ENCODE measurements at regions not wholly inside any gene's neighbourhood (a gene's known extent, or its start where the extent isn't known, plus 50 kb on each side); places are given as distances from the start of the nearest gene placed in this dataset.

DNA sequence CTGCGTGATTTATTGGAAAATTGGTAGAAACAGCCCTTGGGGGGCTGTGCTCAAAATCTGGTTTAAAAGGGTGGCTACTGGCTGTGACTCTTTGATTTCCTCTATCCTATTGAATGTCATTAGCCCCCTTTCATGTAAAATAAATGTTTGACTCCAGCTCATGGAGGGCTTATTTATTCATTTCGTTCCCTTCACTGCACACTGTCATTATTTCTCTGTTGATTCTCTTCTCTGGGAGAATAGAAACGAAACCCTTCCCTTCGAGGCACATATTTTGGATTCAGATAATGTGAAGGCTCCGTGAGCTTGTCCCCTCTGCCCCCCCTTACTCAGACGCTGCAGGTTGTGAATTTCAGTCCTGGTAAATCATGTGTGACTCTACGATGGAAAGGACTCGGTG lies 203.9 kb upstream of the GPR26 start:
- DNase-seq = no peak

DNA sequence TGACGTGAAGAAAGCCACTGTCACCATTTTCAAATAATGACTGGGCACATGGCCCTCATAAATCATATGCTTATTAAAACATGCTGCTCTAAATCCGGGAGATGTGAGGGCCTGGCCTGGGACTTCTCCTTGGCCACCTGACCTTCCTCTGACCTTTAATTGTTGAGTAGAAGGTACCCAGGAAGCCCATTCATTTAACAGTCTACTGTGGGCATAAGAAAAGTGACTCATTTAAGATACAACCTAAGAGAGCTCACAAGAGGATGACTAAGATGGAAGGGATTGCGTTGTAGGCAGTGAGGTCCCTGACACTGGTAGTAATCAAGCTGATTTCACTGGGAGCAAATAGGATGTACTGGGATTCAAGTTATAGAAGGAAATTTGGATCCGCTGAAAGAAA lies 203.4 kb upstream of the GPR26 start:
- no peak for DNase-seq

GRCh38 chr10:123463181-123463580 lies 203.0 kb upstream of the GPR26 start:
- no peak for DNase-seq

DNA sequence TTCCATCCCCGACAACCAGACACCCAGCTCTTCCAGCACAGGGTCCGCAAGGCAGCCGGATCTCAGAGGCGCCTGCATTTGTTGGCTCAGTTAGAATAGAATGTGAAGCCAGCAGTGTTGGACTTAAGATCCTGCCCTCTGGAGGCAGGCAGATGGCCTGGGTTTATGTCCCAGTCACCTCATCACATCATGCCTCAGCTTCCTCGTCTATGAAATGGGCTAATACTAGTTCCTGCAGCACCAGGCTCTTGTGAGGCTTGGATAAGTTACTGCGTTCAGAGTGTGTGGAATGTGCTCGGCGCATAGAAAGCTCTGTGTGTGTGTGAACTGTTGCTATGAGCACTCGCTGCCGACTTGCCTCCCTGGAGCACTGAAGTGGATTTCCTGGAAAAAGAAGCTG lies 202.5 kb upstream of the GPR26 start:
- DNase-seq = no peak

DNA sequence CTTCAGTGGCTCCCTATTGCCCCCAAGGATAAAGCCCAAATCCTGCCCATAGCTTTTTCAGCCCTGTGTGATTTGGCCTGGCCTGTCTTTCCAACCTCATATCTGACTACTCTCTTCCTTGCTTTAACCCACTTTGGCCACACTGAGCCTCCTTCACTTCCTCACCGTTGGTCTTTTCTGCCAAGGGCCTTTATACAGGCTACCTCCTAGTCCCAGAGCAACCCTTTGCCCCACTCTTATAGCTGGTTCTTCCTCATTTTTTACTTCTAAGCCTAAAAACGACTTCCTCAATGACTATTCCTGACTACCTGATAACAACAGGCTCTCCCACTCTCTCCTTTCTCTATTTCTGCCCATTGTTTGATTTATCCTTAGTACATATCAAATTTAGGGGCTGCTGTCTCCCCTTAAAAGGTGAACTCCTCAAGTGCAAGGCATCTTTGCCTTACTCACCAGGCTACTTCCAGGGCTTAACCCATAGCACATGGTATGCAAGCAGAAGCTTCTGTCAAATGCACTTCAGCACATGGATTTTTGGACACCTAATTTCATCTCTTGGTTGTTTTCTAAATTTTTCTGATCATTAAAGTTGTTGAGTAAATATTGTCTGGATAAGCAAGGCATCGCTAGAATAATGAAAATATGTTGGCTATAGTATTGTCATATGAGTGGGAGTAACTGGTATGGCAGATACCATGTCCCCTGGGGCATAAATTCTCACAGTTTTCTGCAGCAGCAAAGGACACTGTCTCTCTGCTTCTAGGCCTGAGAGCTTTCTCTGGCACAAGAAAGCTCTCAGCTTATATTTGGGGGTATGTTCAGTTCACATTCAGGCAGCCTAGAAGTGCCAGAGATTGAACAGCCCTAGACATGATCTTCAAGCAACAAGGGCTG lies 201.5 kb upstream of the GPR26 start:
- no peak for DNase-seq

GRCh38 chr10:123470336-123470921 lies 195.7 kb upstream of the GPR26 start:
- no peak for DNase-seq

DNA sequence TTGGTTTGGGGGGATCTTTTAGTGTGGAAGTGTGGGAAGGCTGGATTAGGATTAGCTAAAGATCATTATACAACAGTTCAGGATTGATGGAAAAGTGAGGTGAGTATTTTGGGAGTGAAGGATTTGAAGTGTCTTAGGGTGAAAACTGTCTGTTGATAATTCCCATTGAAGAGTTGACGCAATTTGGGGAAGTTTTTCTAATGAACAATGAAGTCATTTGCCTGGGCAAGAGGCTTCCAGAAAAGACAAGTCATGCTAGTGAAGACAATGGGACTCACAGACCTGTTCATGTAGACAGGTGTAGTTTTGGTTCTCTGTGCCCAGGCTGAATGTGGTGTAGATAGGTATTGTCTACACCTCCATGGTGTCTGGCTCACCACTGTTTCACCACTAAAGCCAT lies 194.3 kb upstream of the GPR26 start:
- no peak for DNase-seq

DNA sequence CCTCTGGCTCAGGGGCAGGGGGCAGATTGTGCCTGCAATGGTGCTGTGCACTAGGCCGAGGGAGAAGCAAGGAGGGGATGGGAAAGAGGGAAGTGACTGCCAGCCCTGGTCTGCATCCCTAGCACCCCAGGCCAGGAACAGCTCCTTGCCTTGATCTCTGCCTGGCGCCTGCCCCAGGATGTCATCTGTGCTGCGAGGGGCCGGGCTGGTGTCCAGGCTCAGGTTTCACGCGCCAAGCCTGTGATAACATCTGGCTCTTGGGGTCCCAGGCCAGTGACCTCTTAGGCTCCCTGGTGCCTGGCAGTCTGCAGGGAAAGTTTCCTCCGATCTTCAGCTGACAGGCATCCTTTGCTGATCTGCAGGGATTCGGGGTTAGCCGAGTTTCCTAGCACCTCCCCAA lies 193.5 kb upstream of the GPR26 start:
- DNase-seq = no peak

DNA sequence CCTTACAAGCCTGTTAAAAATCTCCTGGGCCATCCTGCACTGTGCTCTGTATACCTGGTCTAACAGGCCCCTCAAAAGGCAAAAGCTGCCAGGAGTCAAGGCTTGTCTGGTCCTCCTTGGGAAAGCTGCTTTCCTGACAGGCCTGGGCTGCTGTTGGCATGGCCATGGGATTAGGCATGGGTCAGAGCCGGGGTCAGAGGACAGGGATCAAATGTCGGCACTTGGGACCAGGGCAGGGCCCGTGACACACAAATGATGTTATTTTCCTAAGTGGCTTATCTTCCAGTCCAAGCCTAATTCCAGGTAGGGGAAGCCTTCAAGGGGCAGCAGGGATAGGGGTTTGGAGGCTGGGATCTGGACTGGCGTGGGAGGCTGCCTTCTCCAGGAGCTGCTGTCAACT lies 191.5 kb upstream of the GPR26 start:
- DNase-seq = no peak

DNA sequence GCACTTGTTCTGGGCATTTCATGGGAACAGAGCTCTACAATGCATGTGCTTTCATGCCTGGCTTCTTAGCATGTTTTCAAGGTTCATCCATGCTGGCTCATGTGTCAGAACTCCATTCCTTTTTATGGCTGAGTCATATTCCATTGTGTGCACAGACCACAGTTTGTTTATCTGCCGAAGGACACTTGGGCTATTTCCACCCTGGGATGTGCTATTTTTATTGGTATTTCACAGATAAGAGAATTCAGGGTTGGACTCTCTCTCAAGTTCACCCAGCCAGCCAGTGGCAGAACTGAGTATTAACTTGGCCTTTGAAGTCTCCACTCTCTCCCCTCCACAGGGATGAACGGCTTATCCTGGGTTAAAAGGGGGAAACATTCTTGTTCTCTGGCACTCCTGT lies 190.7 kb upstream of the GPR26 start:
- DNase-seq = no peak

GRCh38 chr10:123478116-123478515 lies 188.0 kb upstream of the GPR26 start:
- DNase-seq = no peak

DNA sequence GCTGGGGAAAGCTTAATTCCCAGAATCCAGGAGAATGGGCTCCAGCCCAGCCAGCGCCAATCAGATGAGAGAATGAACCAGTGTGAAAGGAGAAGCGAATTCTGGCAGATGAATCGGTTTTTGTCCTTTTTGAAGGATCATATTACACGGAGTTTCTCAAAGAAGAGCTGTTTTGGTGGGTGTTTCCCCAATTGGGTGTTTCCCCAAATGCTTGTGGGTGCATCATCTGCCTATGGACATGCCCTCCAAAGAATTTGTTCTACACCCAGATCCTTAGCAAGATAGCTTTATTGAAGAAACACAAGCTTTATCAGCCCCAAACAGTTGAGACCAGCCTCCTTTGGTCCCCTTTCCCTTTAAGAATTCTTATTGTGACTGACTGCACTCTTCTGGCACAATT lies 186.5 kb upstream of the GPR26 start:
- DNase-seq = no peak

GRCh38 chr10:123480344-123480743 lies 185.8 kb upstream of the GPR26 start:
- DNase-seq = no peak

GRCh38 chr10:123480845-123481244 lies 185.3 kb upstream of the GPR26 start:
- no peak for DNase-seq

GRCh38 chr10:123484722-123485121 lies 181.4 kb upstream of the GPR26 start:
- DNase-seq = no peak

- DNase-seq = no peak
These were observed 180.7 kb upstream of the GPR26 start for GRCh38 chr10:123485341-123485960.

DNA sequence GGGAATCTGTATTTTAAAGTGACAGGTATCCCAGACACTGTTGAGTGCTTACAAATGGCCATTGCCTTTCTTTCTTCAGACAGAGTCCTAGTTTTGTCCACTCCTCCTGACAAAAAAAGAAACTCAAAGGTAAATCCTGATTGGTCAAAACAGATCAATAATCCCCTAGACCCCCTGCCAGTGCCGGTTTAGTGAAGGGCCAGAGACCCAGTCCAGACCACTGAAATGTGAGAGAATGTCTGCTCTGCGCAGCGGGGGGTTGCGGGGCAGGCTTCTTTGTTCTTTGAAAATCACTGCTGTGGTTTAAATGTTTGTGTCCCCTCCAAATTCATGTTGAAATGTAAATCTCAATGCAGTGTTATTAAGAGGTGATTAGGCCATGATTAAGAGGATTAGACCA lies 177.7 kb upstream of the GPR26 start:
- no peak for DNase-seq

- no peak for DNase-seq
These were observed 174.8 kb upstream of the GPR26 start for GRCh38 chr10:123491364-123491763.

DNA sequence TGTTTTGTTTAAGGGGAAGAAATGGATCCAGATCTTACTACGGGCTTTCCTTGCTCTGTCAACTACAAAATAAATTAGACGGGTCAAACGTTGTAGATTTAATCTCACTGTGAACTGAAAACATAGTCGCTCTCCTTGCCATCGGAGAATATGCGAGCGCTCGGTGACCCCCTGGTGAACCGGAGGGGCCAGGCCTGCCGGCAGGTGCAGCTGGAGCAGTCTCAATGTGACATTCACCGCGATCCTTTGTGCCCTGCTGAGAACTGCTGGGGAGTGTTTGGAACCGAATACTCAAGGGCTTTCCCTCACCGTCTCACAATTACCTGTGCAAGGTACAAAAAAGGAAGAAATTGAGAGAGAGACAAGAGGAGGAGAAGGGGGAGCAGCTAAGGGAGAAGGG lies 174.1 kb upstream of the GPR26 start:
- no peak for DNase-seq

DNA sequence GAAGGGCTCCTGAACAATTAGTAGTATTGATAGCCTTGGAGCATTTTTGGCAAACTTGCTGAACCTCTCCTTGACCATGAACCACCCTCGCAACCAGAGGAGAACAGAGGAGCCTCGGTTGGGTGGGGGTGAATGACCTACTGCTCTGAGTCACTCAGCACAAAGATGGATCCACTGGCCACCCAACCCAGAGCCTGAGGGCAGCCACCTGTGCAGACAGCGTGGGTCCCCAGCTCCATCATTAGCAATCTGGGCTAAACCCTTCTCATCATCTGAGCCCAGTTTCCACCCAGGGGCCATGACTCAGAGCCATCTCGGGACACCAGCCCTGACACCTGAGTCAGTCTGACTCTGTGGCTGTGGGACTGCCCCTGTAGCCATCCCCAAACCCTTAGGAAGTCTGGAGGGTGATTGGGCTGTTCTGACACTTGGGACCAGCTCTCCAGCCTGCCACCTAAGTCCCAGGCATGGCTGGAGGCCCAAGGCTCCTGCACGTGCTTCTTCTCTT lies 171.8 kb upstream of the GPR26 start:
- DNase-seq = no peak

GRCh38 chr10:123496375-123496774 lies 169.8 kb upstream of the GPR26 start:
- no peak for DNase-seq

GRCh38 chr10:123496996-123497660 lies 169.0 kb upstream of the GPR26 start:
- DNase-seq = no peak

DNA sequence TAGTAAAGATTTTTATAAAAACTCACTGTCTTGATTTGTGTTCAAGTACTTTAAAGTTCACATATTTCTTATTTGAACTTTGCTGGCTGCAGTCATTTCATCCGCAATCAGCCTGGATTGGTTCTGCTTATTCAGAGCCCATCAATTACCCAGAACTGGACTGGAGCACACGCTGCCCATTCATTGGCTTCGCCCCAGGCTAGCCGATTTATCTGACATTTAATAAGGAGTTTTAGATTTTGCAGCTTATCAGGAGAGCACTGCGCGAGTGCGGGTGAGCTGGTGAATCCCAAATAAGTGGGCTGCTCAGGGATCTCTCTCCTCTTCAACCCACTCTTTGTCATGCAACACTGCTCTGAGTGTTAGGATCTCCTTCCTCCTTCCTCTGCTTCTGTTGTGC lies 166.0 kb upstream of the GPR26 start:
- no peak for DNase-seq

GRCh38 chr10:123501148-123501547 lies 165.0 kb upstream of the GPR26 start:
- DNase-seq = no peak

Measured in kidney glomerular epithelial cell (primary cell).